T-helper 1 cell (primary cell): ENCODE measurements at regions not wholly inside any gene's neighbourhood (a gene's known extent, or its start where the extent isn't known, plus 50 kb on each side); places are given as distances from the start of the nearest gene placed in this dataset.
"Not testable (repeated sequence)": the region's sequence is repeated elsewhere in the genome, so short reads cannot be mapped to it uniquely, and the experiment has no call there.

ENCODE experiments used
- DNase-seq, 5 donors: peaks; one replicate each; pipeline ENCODE4 v3.0.0-alpha.2; 2012 to 2020

- no peak for DNase-seq
Measured at GRCh38 chr1:102821707-102822106, 286.6 kb downstream of the COL11A1 start.

DNA sequence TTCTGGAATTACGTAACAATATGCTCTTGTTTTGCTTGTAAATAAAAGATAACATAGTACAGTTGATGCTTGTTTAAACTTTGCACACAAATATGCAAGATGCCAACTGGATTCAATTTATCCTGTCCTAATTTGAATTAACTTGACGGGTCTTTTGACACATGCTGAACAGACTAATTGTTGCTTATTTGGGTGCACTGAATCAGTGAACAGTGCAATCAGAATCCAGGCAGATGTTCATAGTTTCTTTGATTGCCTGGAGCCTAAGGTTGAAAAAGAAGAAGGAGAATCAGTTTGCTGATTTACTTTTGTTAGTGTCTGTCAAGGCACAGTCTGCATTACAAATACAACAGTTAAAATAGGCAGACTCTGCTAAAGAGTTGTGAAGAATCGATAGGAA is 307.9 kb downstream of the COL11A1 start:
- no peak for DNase-seq

DNA sequence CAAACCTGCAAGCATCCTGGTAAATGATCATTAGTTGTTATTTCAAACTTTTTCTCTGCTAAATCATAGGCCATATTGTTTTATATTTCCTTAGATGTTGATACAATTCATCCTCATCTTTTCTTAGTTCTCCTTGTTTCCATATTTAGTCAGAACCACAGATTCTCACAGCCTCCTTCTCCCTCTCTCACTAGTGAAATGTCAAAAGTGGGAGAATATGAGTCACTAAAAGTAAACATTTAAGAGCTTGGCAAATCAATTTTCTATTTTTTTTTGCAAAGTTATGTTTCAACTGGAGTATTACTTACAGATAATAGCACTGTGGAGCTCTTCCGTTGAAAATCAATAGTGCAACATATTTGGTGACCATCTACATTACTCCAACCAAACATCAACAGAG is 308.8 kb downstream of the COL11A1 start:
- no peak for DNase-seq

DNA sequence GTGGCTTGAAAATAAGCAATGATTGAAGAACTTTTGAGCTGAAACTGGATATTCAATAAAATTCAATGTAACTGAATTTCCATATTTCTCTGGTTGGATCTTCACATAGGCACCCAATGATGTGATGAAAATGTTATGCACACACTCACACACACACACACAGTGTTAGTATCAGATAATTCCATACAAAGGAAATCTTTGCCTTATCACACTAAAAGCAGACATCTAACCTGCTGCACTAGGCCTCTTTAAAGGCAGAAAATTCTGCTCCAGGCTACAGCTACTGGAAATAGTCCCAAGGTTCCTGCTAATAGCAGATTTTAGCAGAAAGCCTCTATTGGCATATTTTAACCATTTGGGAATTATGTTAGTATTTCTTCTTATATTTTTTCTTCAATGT is 309.6 kb downstream of the COL11A1 start:
- DNase-seq, result no peak

GRCh38 chr1:102796429-102796828 is 311.9 kb downstream of the COL11A1 start:
- no peak for DNase-seq

GRCh38 chr1:102790997-102791396 is 317.3 kb downstream of the COL11A1 start:
- no peak for DNase-seq

GRCh38 chr1:102789951-102790350 is 318.4 kb downstream of the COL11A1 start:
- not testable (repeated sequence) for DNase-seq

DNA sequence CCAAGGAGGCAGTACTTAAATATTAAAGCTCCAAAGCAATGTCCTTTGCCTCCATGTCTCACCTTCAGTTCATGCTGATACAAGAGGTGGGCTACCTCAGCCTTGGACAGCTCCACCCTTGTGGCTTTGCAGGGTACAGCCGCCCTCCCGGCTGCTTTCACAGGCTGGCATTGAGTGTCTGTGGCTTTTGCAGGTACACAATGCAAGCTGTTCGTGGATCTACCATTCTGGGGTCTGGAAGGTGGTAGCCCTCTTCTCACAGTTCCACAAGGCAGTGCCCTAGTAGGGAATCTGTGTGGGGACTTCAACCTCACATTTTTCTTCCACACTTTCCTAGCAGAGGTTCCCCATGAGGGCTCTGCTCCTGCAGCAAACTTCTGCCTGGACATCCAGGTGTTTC is 324.8 kb downstream of the COL11A1 start:
- no peak for DNase-seq

GRCh38 chr1:102782144-102782543 is 326.2 kb downstream of the COL11A1 start:
- DNase-seq, result no peak

- DNase-seq, result no peak
Measured at GRCh38 chr1:102776071-102776470, 332.3 kb downstream of the COL11A1 start.

DNA sequence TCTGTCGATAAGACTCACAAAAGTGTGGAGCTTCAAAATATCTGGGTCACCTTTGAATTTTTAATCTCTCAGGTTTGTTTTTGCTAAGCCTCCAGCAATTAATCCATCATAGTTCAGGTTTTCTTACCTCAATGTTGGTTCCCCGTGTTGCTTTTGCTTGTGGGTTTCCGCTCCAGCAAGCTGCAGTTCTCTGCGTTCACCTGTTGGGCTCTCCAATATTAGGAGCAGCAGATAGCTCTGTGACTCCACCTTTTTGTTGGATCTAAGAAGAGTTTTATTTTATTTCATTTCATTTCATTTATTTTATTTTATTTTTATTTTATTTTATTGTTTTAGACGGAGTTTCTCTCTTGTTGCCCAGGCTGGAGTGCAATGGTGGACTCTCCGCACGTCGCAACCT is 335.5 kb downstream of the COL11A1 start:
- no peak for DNase-seq

DNA sequence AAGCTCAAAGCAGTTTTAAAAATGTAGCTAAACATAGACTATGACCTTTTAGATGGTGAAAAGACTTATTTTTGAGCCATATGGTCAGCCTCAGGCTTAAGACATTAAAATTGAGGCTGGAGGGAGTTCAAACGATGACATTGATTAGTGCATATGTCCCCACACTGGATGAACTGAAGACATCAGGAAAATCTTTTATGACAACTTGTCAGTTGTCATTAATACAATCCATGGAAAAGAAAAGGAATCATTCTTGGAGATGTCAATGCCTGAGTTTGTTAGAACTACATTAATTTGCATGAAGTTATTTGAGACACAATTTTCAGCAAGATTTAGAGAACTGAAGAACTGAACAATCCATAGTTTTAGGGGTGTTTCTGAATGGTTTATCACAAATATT is 349.9 kb downstream of the COL11A1 start:
- no peak for DNase-seq

- no peak for DNase-seq
Measured at GRCh38 chr1:102757363-102757762, 351.0 kb downstream of the COL11A1 start.

GRCh38 chr1:102751111-102751510 is 357.2 kb downstream of the COL11A1 start:
- DNase-seq, result no peak

GRCh38 chr1:102742426-102742825 is 365.9 kb downstream of the COL11A1 start:
- DNase-seq, result no peak

DNA sequence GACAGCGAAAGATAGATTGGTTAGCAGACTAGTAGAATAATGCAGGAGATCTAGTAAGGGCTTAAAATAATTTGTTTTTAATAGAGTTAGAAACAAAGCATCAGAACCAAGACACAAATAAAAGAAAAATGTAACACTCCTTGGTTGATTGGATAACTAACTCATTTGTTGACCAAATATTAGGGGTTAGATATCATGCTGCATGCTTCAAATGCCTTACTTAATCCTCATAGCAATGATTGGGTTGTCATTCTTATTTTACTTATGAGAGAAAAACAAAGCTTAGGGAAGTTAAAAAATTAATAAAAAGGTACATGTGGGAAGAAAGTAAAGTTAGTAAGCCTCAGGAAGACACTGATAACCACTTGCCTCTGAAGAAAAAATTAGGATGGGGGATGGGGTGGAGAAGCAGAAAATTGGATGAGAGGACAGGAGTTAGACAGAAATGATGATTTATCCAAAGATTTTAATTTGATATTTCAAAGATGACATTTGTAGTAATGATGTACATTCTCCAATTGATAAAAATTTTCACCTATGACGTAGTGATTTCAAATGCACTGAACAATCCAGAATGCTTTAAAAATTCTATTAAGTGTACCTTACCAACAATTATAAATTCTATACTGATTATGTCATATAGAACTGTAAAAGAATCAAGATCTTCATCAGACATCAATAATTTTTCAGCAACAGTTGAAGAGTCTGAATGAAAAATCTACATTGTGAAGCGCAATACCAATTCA is 374.7 kb downstream of the COL11A1 start:
- DNase-seq, result no peak

DNA sequence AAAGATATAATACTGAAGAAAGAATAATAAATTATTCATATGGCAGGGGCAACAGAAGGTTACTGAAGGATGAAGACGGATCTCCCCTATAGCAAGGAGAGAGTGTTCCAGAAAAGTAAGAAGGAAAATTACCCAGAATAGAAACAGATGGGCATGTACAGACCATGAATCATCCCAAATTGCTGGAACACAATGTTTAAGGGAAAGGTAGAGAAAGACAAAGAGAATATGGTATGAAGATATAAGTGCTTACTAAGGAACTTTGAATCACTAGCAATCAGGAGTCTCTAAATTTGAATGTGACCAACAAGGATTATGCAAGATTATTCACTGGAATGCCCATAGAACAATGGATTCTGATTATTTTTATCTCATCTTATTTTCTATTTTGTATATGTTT is 375.4 kb downstream of the COL11A1 start:
- DNase-seq, result no peak

GRCh38 chr1:102726417-102726816 is 381.9 kb downstream of the COL11A1 start:
- no peak for DNase-seq

DNA sequence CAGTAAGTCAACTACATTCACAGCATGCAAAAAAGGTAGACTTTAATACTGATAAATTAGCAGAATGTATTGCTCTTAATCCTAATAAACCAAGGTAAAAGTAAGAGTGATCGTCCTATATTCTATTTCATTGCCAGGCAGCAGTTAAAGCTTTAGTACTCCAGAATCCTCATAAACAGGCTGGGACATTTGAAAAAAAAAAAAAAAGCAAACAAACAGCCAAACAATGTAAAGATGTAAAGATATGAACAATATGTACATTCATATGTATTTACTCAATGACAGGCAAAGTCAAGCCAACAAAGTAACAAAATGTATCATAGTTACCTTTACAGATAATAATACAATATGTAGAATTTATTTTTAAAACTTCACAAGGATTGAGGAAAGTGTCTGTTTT is 383.6 kb downstream of the COL11A1 start:
- no peak for DNase-seq

- DNase-seq, result no peak
Measured at GRCh38 chr1:102715150-102715549, 393.2 kb downstream of the COL11A1 start.

- DNase-seq, result no peak
Measured at GRCh38 chr1:102699524-102699923, 408.8 kb downstream of the COL11A1 start.

DNA sequence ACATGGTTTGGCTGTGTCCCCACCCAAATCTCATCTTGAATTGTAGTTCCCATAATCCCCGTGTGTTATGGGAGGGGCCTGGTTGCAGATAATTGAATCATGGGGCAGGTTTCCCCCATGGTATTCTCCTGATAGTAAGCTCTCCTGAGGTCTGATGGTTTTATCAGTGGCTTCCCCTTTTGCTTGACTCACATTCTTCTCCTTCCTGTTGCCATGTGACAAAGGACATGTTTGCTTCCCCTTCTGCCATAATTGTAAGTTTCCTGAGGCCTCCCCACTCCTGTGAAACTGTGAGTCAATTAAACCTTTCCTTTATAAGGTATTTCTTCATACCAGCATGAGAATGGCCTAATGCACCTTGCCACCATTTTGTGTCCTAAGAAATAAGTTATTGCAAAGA is 415.0 kb downstream of the COL11A1 start:
- no peak for DNase-seq

DNA sequence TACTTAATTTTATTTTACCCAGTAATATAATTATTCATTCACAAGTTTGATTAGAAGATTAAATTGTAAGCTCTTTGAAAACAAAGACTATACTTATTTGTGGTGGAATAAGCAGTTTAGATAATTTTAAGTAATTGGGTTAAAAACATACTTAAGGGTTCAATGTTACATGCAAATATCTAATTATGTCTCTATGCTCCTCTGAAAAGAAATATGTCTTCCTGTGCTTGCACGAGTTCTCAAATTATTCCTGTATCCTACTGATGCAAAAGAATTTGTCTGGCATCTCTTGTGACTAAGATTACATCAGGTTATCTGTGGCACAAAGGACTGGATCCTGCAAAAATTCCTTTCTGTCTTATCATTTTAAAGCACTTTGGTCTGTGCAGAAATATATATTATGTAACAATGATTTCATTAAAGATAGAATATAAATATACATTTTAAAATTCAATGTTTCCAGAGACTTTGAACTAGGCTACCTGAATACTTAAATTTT is 416.7 kb downstream of the COL11A1 start:
- DNase-seq, result no peak

DNA sequence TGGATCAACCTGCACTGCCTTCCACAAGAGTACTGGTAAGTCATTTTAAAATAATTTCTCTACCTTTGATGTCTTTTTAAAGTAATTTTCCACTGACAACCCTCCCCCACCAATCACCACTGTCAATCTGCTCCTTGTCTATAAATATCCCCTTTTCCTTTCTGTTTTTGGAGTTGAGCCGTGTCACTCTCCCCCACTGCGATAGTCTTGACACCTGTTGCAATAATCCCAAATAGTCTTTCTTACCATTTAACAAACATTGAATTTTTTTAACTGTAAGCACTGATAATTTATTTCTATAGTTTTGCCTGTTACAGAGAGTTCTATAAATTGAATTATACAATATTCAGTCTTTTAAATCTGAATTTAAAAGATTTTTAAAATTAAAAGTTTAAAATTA is 420.9 kb downstream of the COL11A1 start:
- DNase-seq, result no peak

- DNase-seq, result no peak
Measured at GRCh38 chr1:102661481-102661880, 446.8 kb downstream of the COL11A1 start.
